ENCODE measurements at regions not wholly inside any gene's neighbourhood (a gene's known extent, or its start where the extent isn't known, plus 50 kb on each side); places are given as distances from the start of the nearest gene placed in this dataset.

- H3K36me3 ChIP-seq (ENCODE audit: control insufficient read depth in 1 of 2, insufficient read depth in 2 of 2, low read length in 2 of 2) = no peaks in the 10 kb centered on the region
- H2AK5ac ChIP-seq (ENCODE audit: low read length) = no peak overlapping the region
- H4K8ac ChIP-seq (ENCODE audit: low read depth, low read length) = no peak overlapping the region
- no peak overlapping the region for H2AFZ ChIP-seq (ENCODE audit: insufficient read depth, low read length, poor library complexity)
- H2BK5ac ChIP-seq (ENCODE audit: low read depth, low read length, poor library complexity) = no peak overlapping the region
- peaks cover 15% of the 10 kb centered on the region for H3K9me3 ChIP-seq (ENCODE audit: insufficient read depth, low read depth, low read length)
- WGBS (ENCODE audit: extremely low coverage, insufficient coverage, insufficient read length) = no CpG with 5 or more reads among the region's 2 CpGs
- no peak for DNase-seq
- no peak overlapping the region for H4K12ac ChIP-seq (ENCODE audit: low read depth, low read length)
- H3K27me3 ChIP-seq (ENCODE audit: insufficient read depth, low read length) = no peaks in the 10 kb centered on the region
- no peaks in the 10 kb centered on the region for H3K79me1 ChIP-seq (ENCODE audit: low read length)
- H3K4me1 ChIP-seq (ENCODE audit: control insufficient read depth in 1 of 2, insufficient read depth in 2 of 2, low read length in 2 of 2) = no peaks in the 10 kb centered on the region
- H3K23ac ChIP-seq (ENCODE audit: low read length) = no peak overlapping the region
- no peak overlapping the region for H3K14ac ChIP-seq (ENCODE audit: low read length)
- no peak overlapping the region for H4K91ac ChIP-seq (ENCODE audit: low read depth, low read length)
- H2BK12ac ChIP-seq (ENCODE audit: low read length) = no peak overlapping the region
- H3K18ac ChIP-seq (ENCODE audit: low read length) = no peak overlapping the region
- H3K27ac ChIP-seq (ENCODE audit: low read depth, low read length) = no peak overlapping the region
- H3K4ac ChIP-seq (ENCODE audit: low read depth, low read length) = no peak overlapping the region
- H3K9ac ChIP-seq (ENCODE audit: low read length) = no peak overlapping the region
- H2BK120ac ChIP-seq (ENCODE audit: insufficient read depth, low read length, poor library complexity) = no peak overlapping the region
- H3K4me2 ChIP-seq (ENCODE audit: low read length) = no peak overlapping the region
- no peak overlapping the region for H3K4me3 ChIP-seq (ENCODE audit: low read depth, low read length)
- H3K79me2 ChIP-seq (ENCODE audit: control insufficient read depth, insufficient read depth, low read length, poor library complexity) = no peaks in the 10 kb centered on the region
These were observed 330.7 kb downstream of the CDH26 start for GRCh38 chr20:60288945-60289344.

GRCh38 chr20:60292001-60292520, 333.8 kb downstream of the CDH26 start:
- Histone ChIP-seq H3K9ac (ENCODE audit: low read length) (no peak overlapping the region), H4K8ac (ENCODE audit: low read depth, low read length) (no peak overlapping the region), H2AK5ac (ENCODE audit: low read length) (no peak overlapping the region), H2AFZ (ENCODE audit: insufficient read depth, low read length, poor library complexity) (no peak overlapping the region), H3K36me3 (ENCODE audit: control insufficient read depth in 1 of 2, insufficient read depth in 2 of 2, low read length in 2 of 2) (no peaks in the 10 kb centered on the region), H3K4ac (ENCODE audit: low read depth, low read length) (no peak overlapping the region), H2BK120ac (ENCODE audit: insufficient read depth, low read length, poor library complexity) (no peak overlapping the region), H3K79me1 (ENCODE audit: low read length) (no peaks in the 10 kb centered on the region), H3K4me1 (ENCODE audit: control insufficient read depth in 1 of 2, insufficient read depth in 2 of 2, low read length in 2 of 2) (no peaks in the 10 kb centered on the region), H3K14ac (ENCODE audit: low read length) (no peak overlapping the region), H2BK5ac (ENCODE audit: low read depth, low read length, poor library complexity) (no peak overlapping the region), H3K27ac (ENCODE audit: low read depth, low read length) (no peak overlapping the region), H3K9me3 (ENCODE audit: insufficient read depth, low read depth, low read length) (peaks cover 17% of the 10 kb centered on the region), H3K18ac (ENCODE audit: low read length) (no peak overlapping the region), H2BK12ac (ENCODE audit: low read length) (no peak overlapping the region), H3K79me2 (ENCODE audit: control insufficient read depth, insufficient read depth, low read length, poor library complexity) (no peaks in the 10 kb centered on the region), H3K23ac (ENCODE audit: low read length) (no peak overlapping the region), H3K27me3 (ENCODE audit: insufficient read depth, low read length) (no peaks in the 10 kb centered on the region), H4K12ac (ENCODE audit: low read depth, low read length) (no peak overlapping the region), H4K91ac (ENCODE audit: low read depth, low read length) (no peak overlapping the region), H3K4me3 (ENCODE audit: low read depth, low read length) (no peak overlapping the region), H3K4me2 (ENCODE audit: low read length) (no peak overlapping the region)
- no CpG with 5 or more reads among the region's 5 CpGs for WGBS (ENCODE audit: extremely low coverage, insufficient coverage, insufficient read length)
- DNase-seq = no peak

DNA sequence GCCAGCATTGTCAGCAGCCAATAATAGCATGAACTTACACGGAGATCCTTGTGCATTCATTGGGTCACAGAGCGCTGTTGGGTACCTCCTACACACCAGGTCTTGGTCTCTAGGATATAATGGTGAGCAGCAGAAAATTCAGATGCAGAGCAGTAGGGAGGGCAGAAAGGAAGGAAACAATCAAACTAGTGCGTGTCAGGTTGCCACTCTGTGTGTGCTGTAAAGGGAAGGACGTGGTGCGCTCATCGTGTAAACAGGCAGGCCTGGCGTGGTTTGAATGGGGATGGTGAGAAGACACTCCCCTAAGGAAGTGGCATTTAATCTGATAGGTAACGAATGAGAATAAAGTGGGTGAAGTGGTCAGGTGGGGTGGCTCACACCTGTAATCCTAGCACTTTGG, 336.4 kb downstream of the CDH26 start:
- H3K23ac ChIP-seq (ENCODE audit: low read length) = no peak overlapping the region
- no peak overlapping the region for H3K18ac ChIP-seq (ENCODE audit: low read length)
- H3K4ac ChIP-seq (ENCODE audit: low read depth, low read length) = no peak overlapping the region
- H3K79me1 ChIP-seq (ENCODE audit: low read length) = no peaks in the 10 kb centered on the region
- no peaks in the 10 kb centered on the region for H3K79me2 ChIP-seq (ENCODE audit: control insufficient read depth, insufficient read depth, low read length, poor library complexity)
- H3K4me2 ChIP-seq (ENCODE audit: low read length) = no peak overlapping the region
- no peak overlapping the region for H4K8ac ChIP-seq (ENCODE audit: low read depth, low read length)
- H3K14ac ChIP-seq (ENCODE audit: low read length) = no peak overlapping the region
- no peaks in the 10 kb centered on the region for H3K27me3 ChIP-seq (ENCODE audit: insufficient read depth, low read length)
- H3K4me3 ChIP-seq (ENCODE audit: low read depth, low read length) = no peak overlapping the region
- H2AK5ac ChIP-seq (ENCODE audit: low read length) = no peak overlapping the region
- H3K27ac ChIP-seq (ENCODE audit: low read depth, low read length) = no peak overlapping the region
- H4K12ac ChIP-seq (ENCODE audit: low read depth, low read length) = no peak overlapping the region
- no CpG with 5 or more reads among the region's 8 CpGs for WGBS (ENCODE audit: extremely low coverage, insufficient coverage, insufficient read length)
- DNase-seq = no peak
- no peak overlapping the region for H3K9ac ChIP-seq (ENCODE audit: low read length)
- no peaks in the 10 kb centered on the region for H3K36me3 ChIP-seq (ENCODE audit: control insufficient read depth in 1 of 2, insufficient read depth in 2 of 2, low read length in 2 of 2)
- no peaks in the 10 kb centered on the region for H3K4me1 ChIP-seq (ENCODE audit: control insufficient read depth in 1 of 2, insufficient read depth in 2 of 2, low read length in 2 of 2)
- no peak overlapping the region for H2BK12ac ChIP-seq (ENCODE audit: low read length)
- H4K91ac ChIP-seq (ENCODE audit: low read depth, low read length) = no peak overlapping the region
- H2BK5ac ChIP-seq (ENCODE audit: low read depth, low read length, poor library complexity) = no peak overlapping the region
- no peak overlapping the region for H2AFZ ChIP-seq (ENCODE audit: insufficient read depth, low read length, poor library complexity)
- peaks cover 14% of the 10 kb centered on the region for H3K9me3 ChIP-seq (ENCODE audit: insufficient read depth, low read depth, low read length)
- no peak overlapping the region for H2BK120ac ChIP-seq (ENCODE audit: insufficient read depth, low read length, poor library complexity)

DNA sequence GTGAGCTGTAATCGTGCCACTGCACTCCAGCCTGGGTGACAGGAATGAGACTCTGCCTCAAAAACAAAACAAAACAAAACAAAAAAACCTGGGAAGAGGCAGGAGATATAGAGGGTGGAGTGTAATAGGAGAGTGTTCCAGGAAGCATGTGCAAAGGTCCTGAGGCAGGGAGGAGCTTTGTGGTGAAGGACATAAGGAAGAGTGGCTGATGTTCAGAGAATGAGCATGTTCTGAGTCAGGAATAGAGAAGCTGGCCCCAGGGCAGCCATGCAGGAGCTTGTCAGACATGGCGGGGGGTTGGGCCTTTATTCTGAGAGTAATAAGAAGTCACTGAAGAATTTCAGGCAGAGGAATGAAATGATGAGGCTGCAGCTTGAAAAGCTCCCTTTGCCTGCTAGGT, 337.0 kb downstream of the CDH26 start:
- Histone ChIP-seq H3K27ac (ENCODE audit: low read depth, low read length) (no peak overlapping the region), H4K8ac (ENCODE audit: low read depth, low read length) (no peak overlapping the region), H3K36me3 (ENCODE audit: control insufficient read depth in 1 of 2, insufficient read depth in 2 of 2, low read length in 2 of 2) (no peaks in the 10 kb centered on the region), H3K27me3 (ENCODE audit: insufficient read depth, low read length) (no peaks in the 10 kb centered on the region), H3K4me3 (ENCODE audit: low read depth, low read length) (no peak overlapping the region), H3K18ac (ENCODE audit: low read length) (no peak overlapping the region), H4K91ac (ENCODE audit: low read depth, low read length) (no peak overlapping the region), H3K9ac (ENCODE audit: low read length) (no peak overlapping the region), H3K4me2 (ENCODE audit: low read length) (no peak overlapping the region), H3K79me1 (ENCODE audit: low read length) (no peaks in the 10 kb centered on the region), H3K14ac (ENCODE audit: low read length) (no peak overlapping the region), H4K12ac (ENCODE audit: low read depth, low read length) (no peak overlapping the region), H2BK12ac (ENCODE audit: low read length) (no peak overlapping the region), H2BK120ac (ENCODE audit: insufficient read depth, low read length, poor library complexity) (no peak overlapping the region), H3K4me1 (ENCODE audit: control insufficient read depth in 1 of 2, insufficient read depth in 2 of 2, low read length in 2 of 2) (no peaks in the 10 kb centered on the region), H2AFZ (ENCODE audit: insufficient read depth, low read length, poor library complexity) (no peak overlapping the region), H3K23ac (ENCODE audit: low read length) (no peak overlapping the region), H3K4ac (ENCODE audit: low read depth, low read length) (no peak overlapping the region), H2BK5ac (ENCODE audit: low read depth, low read length, poor library complexity) (no peak overlapping the region), H3K79me2 (ENCODE audit: control insufficient read depth, insufficient read depth, low read length, poor library complexity) (no peaks in the 10 kb centered on the region), H2AK5ac (ENCODE audit: low read length) (no peak overlapping the region), H3K9me3 (ENCODE audit: insufficient read depth, low read depth, low read length) (peaks cover 11% of the 10 kb centered on the region)
- peak; percentile 64 to 69 for DNase-seq
- no CpG with 5 or more reads among the region's 2 CpGs for WGBS (ENCODE audit: extremely low coverage, insufficient coverage, insufficient read length)
